ENCODE measurements at regions not wholly inside any gene's neighbourhood (a gene's known extent, or its start where the extent isn't known, plus 50 kb on each side); places are given as distances from the start of the nearest gene placed in this dataset.

- in situ Hi-C loops (cut with HindIII; ENCODE audit: low sequenced_read_pairs): loop anchor here (10.0 kb wide), 1 partner anchor 87 kb away; no protein-coding TSS in a partner anchor
These were observed 421.5 kb upstream of the EPHA5 start for GRCh38 chr4:66091786-66092185.

GRCh38 chr4:66073961-66074360 lies 403.7 kb upstream of the EPHA5 start:
- in situ Hi-C loops (cut with HindIII; ENCODE audit: low sequenced_read_pairs): no loop called here

DNA sequence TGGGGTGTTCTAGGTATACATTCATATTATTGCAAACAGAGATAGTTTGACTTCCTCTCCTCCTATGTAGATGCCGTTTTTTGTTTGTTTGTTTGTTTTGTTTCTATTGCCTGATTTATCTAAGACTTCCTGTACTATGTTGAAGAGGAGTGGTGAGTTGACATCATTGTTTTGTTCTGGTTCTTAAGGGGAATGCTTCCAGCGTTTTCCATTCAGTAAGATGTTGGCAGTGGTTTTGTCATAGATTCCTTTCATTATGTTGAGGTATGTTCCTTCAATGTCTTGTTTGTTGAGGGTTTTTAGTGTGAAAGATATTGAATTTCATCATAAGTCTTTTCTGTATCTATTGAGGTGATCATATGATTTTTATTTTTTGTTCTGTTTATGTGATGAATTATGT lies 401.6 kb upstream of the EPHA5 start:
- in situ Hi-C loops (cut with HindIII; ENCODE audit: low sequenced_read_pairs): no loop called here

- in situ Hi-C loops (cut with HindIII; ENCODE audit: low sequenced_read_pairs): no loop called here
These were observed 392.6 kb upstream of the EPHA5 start for GRCh38 chr4:66062921-66063320.

- in situ Hi-C loops (cut with HindIII; ENCODE audit: low sequenced_read_pairs): no loop called here
These were observed 391.8 kb upstream of the EPHA5 start for GRCh38 chr4:66062044-66062443.

- in situ Hi-C loops (cut with HindIII; ENCODE audit: low sequenced_read_pairs): no loop called here
These were observed 389.3 kb upstream of the EPHA5 start for GRCh38 chr4:66059556-66059955.

DNA sequence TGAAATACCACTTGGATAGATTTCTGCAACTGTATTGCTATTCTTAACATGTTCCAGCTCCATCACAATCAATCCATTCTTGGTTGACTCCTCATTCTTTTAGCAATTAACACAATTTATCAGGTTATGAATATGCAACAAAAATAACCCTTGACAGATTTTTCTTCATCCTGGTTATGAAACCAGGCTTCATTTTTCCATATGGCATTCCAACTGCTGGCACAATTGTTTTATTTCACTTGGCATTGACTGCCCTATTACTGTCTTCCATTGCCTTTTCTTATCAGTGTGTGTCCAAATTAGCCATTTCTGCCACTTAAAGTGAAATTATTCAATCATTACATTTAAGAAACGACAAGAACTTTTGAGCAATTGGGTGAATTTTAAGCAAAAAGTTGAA lies 388.8 kb upstream of the EPHA5 start:
- in situ Hi-C loops (cut with HindIII; ENCODE audit: low sequenced_read_pairs): no loop called here

DNA sequence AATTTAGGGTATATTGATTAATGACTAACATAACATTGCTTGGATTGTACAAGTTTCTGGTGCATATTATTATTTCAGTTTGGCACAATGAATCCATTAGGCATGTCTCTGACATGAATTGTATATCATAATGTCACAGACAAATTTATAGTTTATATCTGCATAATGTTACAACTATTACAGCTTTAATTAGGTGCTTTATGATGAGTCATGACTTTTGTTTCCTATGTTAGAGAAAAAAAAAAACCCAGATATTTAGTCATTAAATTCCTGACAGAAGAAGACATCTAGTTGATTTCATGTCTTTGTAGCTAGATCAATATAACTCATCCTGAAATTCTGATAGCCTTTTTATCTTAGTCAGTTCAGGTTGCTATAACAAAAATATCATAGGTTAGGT lies 385.7 kb upstream of the EPHA5 start:
- in situ Hi-C loops (cut with HindIII; ENCODE audit: low sequenced_read_pairs): no loop called here

DNA sequence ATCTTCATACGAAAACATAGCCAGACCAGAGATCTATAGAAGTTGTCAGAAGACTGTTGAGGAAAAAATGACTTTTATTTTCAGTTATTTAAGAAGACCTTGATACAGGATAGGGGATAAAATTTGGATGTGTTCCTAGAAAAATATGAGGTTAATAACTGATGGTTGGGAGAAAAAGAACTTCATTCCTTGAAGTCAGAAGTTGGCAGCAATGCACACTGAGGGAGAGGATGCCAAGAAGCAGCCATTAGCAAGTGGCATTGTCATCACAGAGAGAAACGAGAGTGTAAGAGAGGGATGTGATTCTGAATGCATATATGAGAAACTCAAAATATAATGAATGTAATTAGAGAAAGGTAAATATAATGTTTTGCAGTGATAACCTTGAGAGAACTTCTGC lies 382.1 kb upstream of the EPHA5 start:
- in situ Hi-C loops (cut with HindIII; ENCODE audit: low sequenced_read_pairs): no loop called here

GRCh38 chr4:66048861-66049260 lies 378.6 kb upstream of the EPHA5 start:
- in situ Hi-C loops (cut with HindIII; ENCODE audit: low sequenced_read_pairs): no loop called here

DNA sequence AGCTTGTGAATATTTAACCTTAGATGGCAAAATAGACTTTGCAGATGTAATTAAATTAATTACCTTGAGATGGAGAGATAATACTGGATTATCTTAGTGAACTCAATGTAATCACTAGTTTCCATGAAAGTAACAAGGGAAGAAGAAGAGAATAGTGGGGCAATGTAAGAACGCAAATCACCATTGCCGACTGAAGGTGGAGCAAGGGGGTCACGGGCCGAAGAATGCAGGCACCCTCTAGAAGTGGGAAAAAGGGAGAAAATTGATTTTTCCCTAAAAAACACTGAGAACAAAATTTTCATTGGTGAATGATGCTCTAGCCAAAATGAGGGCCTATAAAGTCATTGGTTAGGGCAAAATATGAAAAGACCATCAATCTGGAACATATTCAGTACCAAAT lies 375.6 kb upstream of the EPHA5 start:
- in situ Hi-C loops (cut with HindIII; ENCODE audit: low sequenced_read_pairs): no loop called here

GRCh38 chr4:66035701-66036100 lies 365.4 kb upstream of the EPHA5 start:
- in situ Hi-C loops (cut with HindIII; ENCODE audit: low sequenced_read_pairs): no loop called here

DNA sequence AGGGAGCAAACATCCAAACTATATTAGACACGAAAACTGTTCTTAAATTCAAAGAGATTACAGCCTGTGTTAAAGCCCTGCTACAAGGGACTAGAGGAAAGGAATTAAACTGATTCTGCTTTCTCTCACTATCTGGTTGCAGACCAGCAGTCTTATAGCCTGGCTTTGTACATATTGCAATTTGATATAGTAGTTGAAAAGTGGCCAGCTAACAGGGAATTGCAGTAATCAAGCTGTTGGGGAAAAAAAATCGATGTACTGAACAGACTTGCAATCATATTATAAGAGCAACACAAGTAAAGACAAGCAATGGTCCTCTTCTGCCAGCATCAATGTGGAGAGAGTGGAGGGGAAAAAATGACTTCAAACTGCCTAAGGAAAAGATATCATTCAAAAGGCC lies 364.4 kb upstream of the EPHA5 start:
- in situ Hi-C loops (cut with HindIII; ENCODE audit: low sequenced_read_pairs): no loop called here

DNA sequence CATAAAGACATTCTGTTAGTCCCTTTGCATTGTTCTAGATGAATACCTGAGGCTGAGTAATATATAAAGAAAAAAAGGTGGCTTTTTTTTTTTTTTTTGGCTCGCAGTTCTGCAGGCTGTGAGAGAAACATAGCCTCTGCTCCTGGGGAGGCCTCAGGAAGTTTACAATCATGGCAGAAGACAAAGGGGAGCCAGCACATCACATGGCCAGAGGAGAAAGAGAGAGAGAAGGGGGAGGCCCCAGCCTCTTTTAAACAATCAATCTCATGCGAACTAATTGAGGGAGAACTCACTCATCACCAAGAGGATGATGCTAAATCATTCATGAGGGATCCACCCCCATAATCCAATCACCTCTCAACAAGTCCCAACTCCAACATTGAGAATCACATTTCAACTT lies 364.0 kb upstream of the EPHA5 start:
- in situ Hi-C loops (cut with HindIII; ENCODE audit: low sequenced_read_pairs): no loop called here

DNA sequence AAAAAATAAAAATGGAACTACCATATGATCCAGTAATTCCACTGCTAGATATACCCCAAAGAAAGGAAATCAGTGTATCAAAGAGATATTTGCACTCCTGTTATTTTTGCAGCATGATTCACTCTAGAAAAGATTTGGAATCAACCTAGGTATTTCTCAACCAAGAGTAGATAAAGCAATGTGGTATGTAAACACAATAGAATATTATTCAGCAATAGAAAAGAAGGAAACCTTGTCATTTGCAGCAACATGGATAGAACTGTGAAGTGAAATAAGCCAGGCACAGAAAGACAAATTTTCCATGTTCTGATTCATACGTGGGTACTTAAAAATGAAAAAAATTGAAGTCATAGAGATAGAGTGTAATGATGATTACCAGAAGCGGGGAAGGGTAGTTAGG lies 362.3 kb upstream of the EPHA5 start:
- in situ Hi-C loops (cut with HindIII; ENCODE audit: low sequenced_read_pairs): no loop called here

DNA sequence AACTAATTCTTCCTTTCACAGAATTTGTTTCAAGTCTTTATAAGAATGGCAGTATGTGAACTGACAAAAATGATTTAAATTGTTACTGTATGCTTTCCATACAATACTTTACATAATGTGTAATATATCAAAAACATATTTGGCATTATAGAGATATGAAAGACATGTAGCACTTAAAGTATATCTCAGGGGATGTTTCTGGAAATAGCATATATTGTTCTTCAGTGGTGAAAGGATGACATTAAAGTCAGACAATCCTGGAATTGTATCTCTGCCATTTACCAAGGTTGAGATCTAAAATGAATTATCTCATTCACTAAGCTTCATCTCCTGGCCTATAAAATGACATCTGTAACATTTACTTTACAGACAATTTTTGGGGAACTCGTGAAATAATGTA lies 358.4 kb upstream of the EPHA5 start:
- in situ Hi-C loops (cut with HindIII; ENCODE audit: low sequenced_read_pairs): no loop called here

- in situ Hi-C loops (cut with HindIII; ENCODE audit: low sequenced_read_pairs): no loop called here
These were observed 352.8 kb upstream of the EPHA5 start for GRCh38 chr4:66023061-66023460.

- in situ Hi-C loops (cut with HindIII; ENCODE audit: low sequenced_read_pairs): no loop called here
These were observed 347.4 kb upstream of the EPHA5 start for GRCh38 chr4:66017671-66018070.

DNA sequence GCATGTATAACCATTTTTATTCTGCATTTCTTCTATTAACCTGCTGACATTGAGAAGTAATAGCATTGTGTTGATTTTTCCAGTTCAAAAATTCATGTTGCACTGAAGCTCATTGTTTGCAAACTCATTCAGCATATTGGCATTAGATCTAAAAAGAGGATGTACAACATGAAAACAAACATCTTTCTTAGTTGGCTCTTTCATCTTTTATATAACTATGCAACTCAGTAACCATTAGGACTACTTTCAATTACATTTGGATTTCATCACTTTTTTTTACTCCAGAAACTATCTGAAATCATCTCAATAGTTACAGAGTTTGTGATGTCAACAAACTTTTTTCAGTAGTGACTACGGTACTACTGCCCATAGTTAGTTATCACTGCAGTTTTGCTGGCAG lies 346.0 kb upstream of the EPHA5 start:
- in situ Hi-C loops (cut with HindIII; ENCODE audit: low sequenced_read_pairs): no loop called here

DNA sequence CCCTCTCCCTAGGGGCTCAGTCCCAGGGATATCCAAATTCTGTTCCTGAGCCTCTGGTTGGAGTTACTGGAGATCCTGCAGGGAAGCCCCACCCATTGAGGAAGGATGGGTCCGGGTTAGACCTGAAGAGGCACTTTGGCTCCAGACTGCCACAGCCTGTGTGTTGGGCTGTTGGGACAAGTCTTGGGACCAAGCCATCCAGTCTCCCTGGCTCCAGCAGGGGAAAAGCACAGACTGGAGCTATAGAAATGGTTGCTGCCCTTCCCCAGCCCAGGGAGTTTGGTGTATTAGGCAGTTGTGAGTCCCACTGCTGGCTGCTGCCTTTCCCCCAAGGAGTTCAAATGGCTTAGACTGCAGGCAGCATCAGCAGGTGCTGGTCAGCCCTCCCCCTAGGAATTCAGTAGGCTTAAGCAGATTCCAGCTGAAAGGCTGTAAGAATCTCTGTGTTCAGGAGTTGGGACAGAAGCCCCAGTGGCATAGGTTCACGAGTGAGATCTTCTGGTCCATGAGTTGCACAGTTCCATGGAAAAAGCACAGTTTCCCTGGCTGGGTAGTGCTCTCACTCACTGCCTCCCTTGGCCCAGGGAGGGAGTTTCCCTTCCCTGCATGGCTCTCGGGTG lies 344.0 kb upstream of the EPHA5 start:
- in situ Hi-C loops (cut with HindIII; ENCODE audit: low sequenced_read_pairs): no loop called here

DNA sequence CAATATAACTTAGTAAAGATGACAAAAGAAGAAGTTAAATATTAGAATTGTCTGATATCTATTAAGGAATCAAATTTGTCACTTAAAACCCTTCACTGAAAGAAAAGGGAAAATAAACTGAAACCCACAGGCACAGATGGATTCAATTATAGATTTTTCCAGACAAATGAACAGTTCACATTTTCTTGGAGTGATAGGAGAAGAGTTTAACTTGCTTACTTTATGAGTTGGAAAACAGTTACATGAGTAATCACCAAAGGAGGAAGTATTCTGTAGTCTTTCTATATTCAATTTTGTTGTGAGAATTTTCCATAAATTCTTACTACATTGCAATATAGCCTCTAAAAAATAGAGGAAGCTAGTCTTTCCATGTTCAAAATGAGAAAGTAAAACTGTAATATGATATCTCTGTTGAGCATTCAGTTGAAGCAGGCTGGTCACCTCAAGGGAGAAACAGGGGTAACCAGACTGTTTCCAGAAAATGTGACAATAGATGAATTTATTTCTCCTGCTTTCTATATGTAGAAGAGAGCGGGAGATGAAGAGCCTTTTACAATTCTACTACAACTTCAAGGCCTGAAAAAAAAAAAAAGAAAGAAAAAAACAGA lies 330.3 kb upstream of the EPHA5 start:
- in situ Hi-C loops (cut with HindIII; ENCODE audit: low sequenced_read_pairs): loop anchor here (10.0 kb wide), 1 partner anchor 94 kb away; no protein-coding TSS in a partner anchor

DNA sequence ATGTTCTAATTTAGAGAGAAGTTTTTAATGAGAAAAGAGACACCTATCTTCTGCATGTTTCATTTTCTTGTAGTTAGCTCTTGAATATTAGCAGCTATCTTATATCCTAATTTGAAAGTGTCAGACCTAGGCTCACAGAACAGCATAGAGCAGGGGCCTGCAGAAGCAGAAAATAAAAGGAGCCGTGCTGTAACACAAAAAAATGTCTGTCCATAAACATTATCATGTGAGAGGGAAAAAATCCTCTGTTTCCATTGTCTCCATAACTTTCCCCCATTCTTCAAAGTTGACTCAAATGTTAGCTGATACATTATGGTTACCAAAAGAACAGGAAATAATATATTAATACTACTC lies 329.2 kb upstream of the EPHA5 start:
- in situ Hi-C loops (cut with HindIII; ENCODE audit: low sequenced_read_pairs): no loop called here

Measured in DLD1 (cell line).